Activated T-cell treated with anti-CD3 and anti-CD28 coated beads for 48 hours (primary cell): ENCODE measurements at regions not wholly inside any gene's neighbourhood (a gene's known extent, or its start where the extent isn't known, plus 50 kb on each side); places are given as distances from the start of the nearest gene placed in this dataset.
A peak's percentile ranks its signal among the peaks of the same experiment; 100 is the strongest.

Experiments
- DNase-seq: peaks from one replicate; pipeline ENCODE4 v3.0.0-alpha.2; 2020; ENCODE audit warnings: low read depth

- DNase-seq: no peak
Measured at GRCh38 chr1:55416164-55416842, 201.1 kb upstream of the USP24 start.

- no peak for DNase-seq
Measured at GRCh38 chr1:55413286-55413685, 198.1 kb upstream of the USP24 start.

- no peak for DNase-seq
Measured at GRCh38 chr1:55412060-55412459, 196.9 kb upstream of the USP24 start.

- DNase-seq: no peak
Measured at GRCh38 chr1:55402671-55403464, 187.7 kb upstream of the USP24 start.

- no peak for DNase-seq
Measured at GRCh38 chr1:55402142-55402541, 187.0 kb upstream of the USP24 start.

GRCh38 chr1:55400508-55400907, 185.3 kb upstream of the USP24 start:
- DNase-seq: no peak

- no peak for DNase-seq
Measured at GRCh38 chr1:55399346-55399745, 184.2 kb upstream of the USP24 start.

GRCh38 chr1:55396381-55396891, 181.3 kb upstream of the USP24 start:
- DNase-seq: no peak

GRCh38 chr1:55388960-55389359, 173.8 kb upstream of the USP24 start:
- no peak for DNase-seq

- DNase-seq: no peak
Measured at GRCh38 chr1:55387145-55387544, 172.0 kb upstream of the USP24 start.

- DNase-seq: no peak
Measured at GRCh38 chr1:55386456-55386855, 171.3 kb upstream of the USP24 start.

- no peak for DNase-seq
Measured at GRCh38 chr1:55385402-55386018, 170.3 kb upstream of the USP24 start.

- DNase-seq: no peak
Measured at GRCh38 chr1:55384637-55385036, 169.5 kb upstream of the USP24 start.

GRCh38 chr1:55382806-55383305, 167.7 kb upstream of the USP24 start:
- no peak for DNase-seq

- DNase-seq: no peak
Measured at GRCh38 chr1:55381983-55382382, 166.8 kb upstream of the USP24 start.

GRCh38 chr1:55381491-55381890, 166.3 kb upstream of the USP24 start:
- DNase-seq: no peak

- no peak for DNase-seq
Measured at GRCh38 chr1:55380355-55380970, 165.3 kb upstream of the USP24 start.

GRCh38 chr1:55378582-55378981, 163.4 kb upstream of the USP24 start:
- DNase-seq: peak; percentile 38

GRCh38 chr1:55376897-55377296, 161.7 kb upstream of the USP24 start:
- DNase-seq: no peak

- DNase-seq: peak; percentile 1
Measured at GRCh38 chr1:55375617-55376258, 160.6 kb upstream of the USP24 start.

- no peak for DNase-seq
Measured at GRCh38 chr1:55374801-55375616, 159.8 kb upstream of the USP24 start.
